ENCODE measurements at regions not wholly inside any gene's neighbourhood (a gene's known extent, or its start where the extent isn't known, plus 50 kb on each side); places are given as distances from the start of the nearest gene placed in this dataset.

- Histone ChIP-seq H3K9me3 (no peaks in the 10 kb centered on the region), H3K27me3 (no peaks in the 10 kb centered on the region), H3K4me3 (no peak overlapping the region), H3K27ac (no peak overlapping the region), H3K4me1 (no peaks in the 10 kb centered on the region), H3K36me3 (no peaks in the 10 kb centered on the region)
- no peak for DNase-seq
- intact Hi-C loops (cut with DNase I; ENCODE audit: low total_unique reads) = no loop called here
- TF ChIP-seq, protein P1, sequence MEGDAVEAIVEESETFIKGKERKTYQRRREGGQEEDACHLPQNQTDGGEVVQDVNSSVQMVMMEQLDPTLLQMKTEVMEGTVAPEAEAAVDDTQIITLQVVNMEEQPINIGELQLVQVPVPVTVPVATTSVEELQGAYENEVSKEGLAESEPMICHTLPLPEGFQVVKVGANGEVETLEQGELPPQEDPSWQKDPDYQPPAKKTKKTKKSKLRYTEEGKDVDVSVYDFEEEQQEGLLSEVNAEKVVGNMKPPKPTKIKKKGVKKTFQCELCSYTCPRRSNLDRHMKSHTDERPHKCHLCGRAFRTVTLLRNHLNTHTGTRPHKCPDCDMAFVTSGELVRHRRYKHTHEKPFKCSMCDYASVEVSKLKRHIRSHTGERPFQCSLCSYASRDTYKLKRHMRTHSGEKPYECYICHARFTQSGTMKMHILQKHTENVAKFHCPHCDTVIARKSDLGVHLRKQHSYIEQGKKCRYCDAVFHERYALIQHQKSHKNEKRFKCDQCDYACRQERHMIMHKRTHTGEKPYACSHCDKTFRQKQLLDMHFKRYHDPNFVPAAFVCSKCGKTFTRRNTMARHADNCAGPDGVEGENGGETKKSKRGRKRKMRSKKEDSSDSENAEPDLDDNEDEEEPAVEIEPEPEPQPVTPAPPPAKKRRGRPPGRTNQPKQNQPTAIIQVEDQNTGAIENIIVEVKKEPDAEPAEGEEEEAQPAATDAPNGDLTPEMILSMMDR (IDR thresholded peaks at IDR 0.05) = no peak
- no peak for TF ChIP-seq POLR2A (IDR thresholded peaks at IDR 0.05)
These were observed 211.4 kb downstream of the MID1IP1 start for GRCh38 chrX:39012621-39013111.

DNA sequence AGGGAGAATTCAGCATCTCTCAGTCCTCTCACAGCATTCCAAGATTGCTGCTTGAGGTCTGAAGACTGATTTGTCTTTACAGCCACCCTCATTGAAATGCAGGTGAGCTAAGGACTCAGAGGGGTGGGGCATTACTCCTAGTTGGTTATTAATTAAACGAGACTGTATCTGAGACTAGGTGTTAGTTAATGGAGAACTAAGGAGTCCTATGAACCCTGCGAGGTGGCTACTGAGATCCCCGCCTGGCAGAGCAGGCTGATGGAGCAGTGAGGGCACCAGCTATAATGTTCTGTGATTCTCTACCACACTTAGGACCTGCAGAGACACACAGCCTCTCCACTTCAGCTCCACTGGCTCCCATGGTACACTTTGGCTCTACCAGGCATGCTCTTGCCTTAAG is 215.3 kb downstream of the MID1IP1 start:
- no peaks in the 10 kb centered on the region for H3K36me3 ChIP-seq
- intact Hi-C loops (cut with DNase I; ENCODE audit: low total_unique reads) = no loop called here
- no peak overlapping the region for H3K4me3 ChIP-seq
- no peak for TF ChIP-seq POLR2A (IDR thresholded peaks at IDR 0.05)
- TF ChIP-seq, protein P1 (IDR thresholded peaks at IDR 0.05) = no peak
- H3K27me3 ChIP-seq = no peaks in the 10 kb centered on the region
- no peaks in the 10 kb centered on the region for H3K9me3 ChIP-seq
- DNase-seq = no peak
- no peak overlapping the region for H3K27ac ChIP-seq
- H3K4me1 ChIP-seq = no peaks in the 10 kb centered on the region

DNA sequence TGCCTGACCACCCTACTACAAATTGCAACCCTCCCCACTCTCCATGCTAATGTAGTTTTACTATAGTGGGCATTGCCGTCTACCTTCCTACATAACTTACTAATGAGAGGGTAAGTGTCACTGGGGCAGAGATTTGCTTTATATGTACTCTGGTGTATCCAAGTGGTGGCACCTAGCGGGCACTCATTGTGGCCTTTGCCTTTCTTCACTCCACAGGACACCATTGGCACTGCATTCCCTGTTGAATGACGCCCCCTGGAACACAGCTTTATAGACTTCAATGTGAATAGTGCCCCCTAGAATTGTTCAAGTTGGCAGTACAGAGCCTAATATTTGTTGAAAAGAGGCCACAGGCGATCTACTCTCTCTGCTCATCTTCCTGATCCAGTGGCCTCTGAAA is 215.8 kb downstream of the MID1IP1 start:
- no peaks in the 10 kb centered on the region for H3K9me3 ChIP-seq
- no peaks in the 10 kb centered on the region for H3K36me3 ChIP-seq
- H3K27ac ChIP-seq = no peak overlapping the region
- H3K4me1 ChIP-seq = no peaks in the 10 kb centered on the region
- intact Hi-C loops (cut with DNase I; ENCODE audit: low total_unique reads) = no loop called here
- DNase-seq = no peak
- TF ChIP-seq POLR2A (IDR thresholded peaks at IDR 0.05) = no peak
- TF ChIP-seq, protein P1 (IDR thresholded peaks at IDR 0.05) = no peak
- no peak overlapping the region for H3K4me3 ChIP-seq
- H3K27me3 ChIP-seq = no peaks in the 10 kb centered on the region

- H3K27ac ChIP-seq = no peak overlapping the region
- H3K36me3 ChIP-seq = no peaks in the 10 kb centered on the region
- intact Hi-C loops (cut with DNase I; ENCODE audit: low total_unique reads) = no loop called here
- no peaks in the 10 kb centered on the region for H3K4me1 ChIP-seq
- no peaks in the 10 kb centered on the region for H3K9me3 ChIP-seq
- TF ChIP-seq, protein P1 (IDR thresholded peaks at IDR 0.05) = no peak
- TF ChIP-seq POLR2A (IDR thresholded peaks at IDR 0.05) = no peak
- no peak overlapping the region for H3K4me3 ChIP-seq
- DNase-seq = no peak
- no peaks in the 10 kb centered on the region for H3K27me3 ChIP-seq
These were observed 216.5 kb downstream of the MID1IP1 start for GRCh38 chrX:39017716-39018115.

DNA sequence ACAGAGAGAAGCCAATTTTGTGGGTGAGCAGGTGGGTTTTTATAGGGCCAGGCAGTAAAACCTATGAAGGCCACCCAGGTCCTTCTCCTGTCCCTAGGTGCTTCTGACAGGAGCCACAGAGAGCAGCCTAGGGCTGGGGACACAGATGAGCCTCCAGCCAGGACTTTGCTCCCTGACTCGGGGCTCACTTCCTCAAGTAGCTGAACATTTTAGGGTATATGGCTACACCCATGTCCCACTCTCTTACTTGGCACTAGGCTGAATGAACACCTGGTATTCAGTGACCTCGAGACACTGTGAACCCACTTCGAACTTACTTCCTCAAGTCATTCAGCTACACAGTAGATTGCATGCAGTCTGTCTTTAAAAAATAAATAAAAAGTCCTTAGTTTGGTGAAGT is 217.3 kb downstream of the MID1IP1 start:
- Histone ChIP-seq H3K27me3 (no peaks in the 10 kb centered on the region), H3K4me1 (no peaks in the 10 kb centered on the region), H3K36me3 (no peaks in the 10 kb centered on the region), H3K27ac (no peak overlapping the region), H3K9me3 (no peaks in the 10 kb centered on the region), H3K4me3 (no peak overlapping the region)
- DNase-seq = no peak
- TF ChIP-seq, protein P1 (IDR thresholded peaks at IDR 0.05) = no peak
- no peak for TF ChIP-seq POLR2A (IDR thresholded peaks at IDR 0.05)
- intact Hi-C loops (cut with DNase I; ENCODE audit: low total_unique reads) = no loop called here

Data from uterus (tissue), 3 donors.